Tibial nerve (tissue), 4 donors: ENCODE measurements at regions not wholly inside any gene's neighbourhood (a gene's known extent, or its start where the extent isn't known, plus 50 kb on each side); places are given as distances from the start of the nearest gene placed in this dataset.

Source experiments
- EP300 ChIP-seq, 2 donors: sonication (generic); formaldehyde crosslinking; IDR thresholded peaks; one replicate each; pipeline ENCODE4 v1.6.1; 2017; ENCODE audit warnings: antibody characterized with exemption in 2 of 2, mild to moderate bottlenecking in 1 of 2
- TF ChIP-seq, protein P1 (sequence below), 5 experiments: fragments of 200-600 bp in 3 of 5; fragments of 450-650 bp in 2 of 5; sonication (generic) in 3 of 5; IDR thresholded peaks; one replicate each; pipeline ENCODE4 v1.5.1; 2016 to 2019; ENCODE audit warnings: antibody characterized with exemption in 5 of 5, mild to moderate bottlenecking in 3 of 5, moderate library complexity in 2 of 5

DNA sequence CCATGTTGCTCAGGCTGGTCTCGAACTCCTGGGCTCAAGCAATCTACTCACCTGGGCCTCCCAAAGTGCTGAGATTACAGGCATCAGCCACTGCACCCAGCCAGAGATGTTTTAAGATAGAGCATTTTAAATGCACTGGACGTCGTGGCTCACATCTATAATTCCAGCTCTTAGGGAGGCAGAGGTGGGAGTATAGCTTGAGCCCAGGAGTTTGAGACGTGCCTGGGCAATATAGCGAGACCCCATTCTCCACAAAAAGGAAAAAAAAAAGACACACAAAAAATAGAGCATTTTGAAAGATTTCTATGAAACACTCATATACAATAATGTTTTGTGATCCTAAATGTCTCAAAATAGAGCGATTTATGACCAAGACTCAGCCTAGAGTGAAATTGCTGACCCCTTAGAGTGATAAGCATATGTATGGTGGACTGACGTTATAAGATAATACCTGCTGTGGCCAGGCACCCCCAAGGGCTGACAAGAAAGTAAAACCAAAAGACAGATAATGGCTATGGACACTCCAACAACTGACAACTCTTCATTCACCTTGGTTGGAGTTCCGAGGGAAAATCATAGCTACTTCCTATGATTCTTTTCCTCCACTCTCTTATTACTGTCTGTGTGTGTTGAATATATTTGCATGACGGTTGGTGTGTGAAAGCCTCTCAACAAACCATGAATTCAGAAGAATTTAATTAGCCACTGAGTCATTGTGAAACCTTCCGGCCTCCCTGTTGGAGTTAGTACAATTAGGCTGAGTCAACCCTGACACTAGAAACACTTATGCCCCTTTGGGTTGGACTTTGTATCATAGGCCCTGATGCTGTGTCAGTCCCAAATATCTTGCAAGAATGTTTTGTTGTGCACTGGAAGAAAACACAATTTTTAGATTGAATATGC is 526.5 kb upstream of the NUDT12 start:
- TF ChIP-seq, protein P1, sequence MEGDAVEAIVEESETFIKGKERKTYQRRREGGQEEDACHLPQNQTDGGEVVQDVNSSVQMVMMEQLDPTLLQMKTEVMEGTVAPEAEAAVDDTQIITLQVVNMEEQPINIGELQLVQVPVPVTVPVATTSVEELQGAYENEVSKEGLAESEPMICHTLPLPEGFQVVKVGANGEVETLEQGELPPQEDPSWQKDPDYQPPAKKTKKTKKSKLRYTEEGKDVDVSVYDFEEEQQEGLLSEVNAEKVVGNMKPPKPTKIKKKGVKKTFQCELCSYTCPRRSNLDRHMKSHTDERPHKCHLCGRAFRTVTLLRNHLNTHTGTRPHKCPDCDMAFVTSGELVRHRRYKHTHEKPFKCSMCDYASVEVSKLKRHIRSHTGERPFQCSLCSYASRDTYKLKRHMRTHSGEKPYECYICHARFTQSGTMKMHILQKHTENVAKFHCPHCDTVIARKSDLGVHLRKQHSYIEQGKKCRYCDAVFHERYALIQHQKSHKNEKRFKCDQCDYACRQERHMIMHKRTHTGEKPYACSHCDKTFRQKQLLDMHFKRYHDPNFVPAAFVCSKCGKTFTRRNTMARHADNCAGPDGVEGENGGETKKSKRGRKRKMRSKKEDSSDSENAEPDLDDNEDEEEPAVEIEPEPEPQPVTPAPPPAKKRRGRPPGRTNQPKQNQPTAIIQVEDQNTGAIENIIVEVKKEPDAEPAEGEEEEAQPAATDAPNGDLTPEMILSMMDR (IDR thresholded peaks at IDR 0.05) = no peak
- no peak for TF ChIP-seq EP300 (IDR thresholded peaks at IDR 0.05)
